ENCODE measurements at regions not wholly inside any gene's neighbourhood (a gene's known extent, or its start where the extent isn't known, plus 50 kb on each side); places are given as distances from the start of the nearest gene placed in this dataset.

DNA sequence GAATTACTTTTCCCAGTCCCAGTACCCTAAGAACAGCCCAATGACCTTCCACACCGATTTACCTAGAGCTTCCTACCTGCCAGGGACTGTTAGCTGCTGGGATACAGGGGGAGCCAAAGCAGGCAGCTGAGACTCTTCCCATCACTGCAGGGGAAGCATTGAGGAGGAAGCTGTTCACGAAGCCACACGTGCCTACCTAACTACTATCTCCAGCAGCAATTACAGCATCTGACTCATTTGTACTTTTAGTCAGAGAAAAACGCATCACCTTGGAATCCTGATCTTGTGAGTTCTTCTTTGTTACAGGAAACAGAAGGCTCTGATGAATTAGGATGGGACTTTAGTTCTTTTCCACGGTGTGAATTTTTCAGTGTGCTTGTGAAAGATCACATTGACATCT, 113.7 kb upstream of the DHX40 start:
- DNase-seq (ENCODE audit: low read depth in 2 of 3, low spot score in 2 of 3) = no peak

DNA sequence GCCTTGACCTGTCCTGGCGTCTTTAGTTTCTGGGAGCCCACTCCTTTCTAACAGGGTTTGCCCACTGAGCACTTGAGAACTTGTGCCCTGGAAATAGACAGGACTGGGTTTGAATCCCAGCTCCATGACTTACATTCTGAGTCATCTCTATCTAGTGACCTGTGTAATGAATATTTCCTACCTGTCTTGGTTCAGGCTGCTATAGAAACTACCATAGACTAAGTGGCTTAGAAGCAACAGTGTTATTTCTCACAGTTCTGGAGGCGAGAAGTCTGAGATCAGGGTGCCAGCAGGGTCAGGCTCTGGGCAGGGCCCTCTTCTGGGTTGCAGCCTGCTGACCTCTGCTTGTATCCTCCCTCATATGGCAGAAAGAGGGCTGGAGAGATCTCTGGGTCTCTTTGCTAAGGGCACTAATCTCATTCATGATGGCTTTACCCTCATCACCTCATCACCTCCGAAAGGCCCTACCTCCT, 110.7 kb upstream of the DHX40 start:
- no peak for DNase-seq (ENCODE audit: low read depth in 2 of 3, low spot score in 2 of 3)

DNA sequence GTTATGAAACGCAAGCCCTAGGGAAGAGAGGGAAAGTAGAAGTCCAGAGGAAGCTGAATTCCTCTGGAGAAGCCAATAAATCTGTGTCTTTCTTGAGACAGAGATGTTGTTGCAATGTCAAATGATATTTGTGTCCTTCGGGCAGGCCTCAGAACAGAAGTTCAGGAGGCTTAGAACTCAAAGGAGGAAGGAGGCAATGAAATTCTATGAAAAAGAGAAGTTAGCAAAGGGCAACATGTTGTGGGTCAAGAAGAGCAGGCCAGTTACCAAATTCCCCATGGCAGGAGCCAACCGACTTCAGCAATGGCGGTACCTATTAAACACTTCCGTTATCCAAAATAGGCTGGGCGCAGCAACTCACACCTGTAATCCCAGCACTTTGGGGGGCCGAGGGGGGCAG, 109.0 kb upstream of the DHX40 start:
- no peak for DNase-seq (ENCODE audit: low read depth in 2 of 3, low spot score in 2 of 3)

DNA sequence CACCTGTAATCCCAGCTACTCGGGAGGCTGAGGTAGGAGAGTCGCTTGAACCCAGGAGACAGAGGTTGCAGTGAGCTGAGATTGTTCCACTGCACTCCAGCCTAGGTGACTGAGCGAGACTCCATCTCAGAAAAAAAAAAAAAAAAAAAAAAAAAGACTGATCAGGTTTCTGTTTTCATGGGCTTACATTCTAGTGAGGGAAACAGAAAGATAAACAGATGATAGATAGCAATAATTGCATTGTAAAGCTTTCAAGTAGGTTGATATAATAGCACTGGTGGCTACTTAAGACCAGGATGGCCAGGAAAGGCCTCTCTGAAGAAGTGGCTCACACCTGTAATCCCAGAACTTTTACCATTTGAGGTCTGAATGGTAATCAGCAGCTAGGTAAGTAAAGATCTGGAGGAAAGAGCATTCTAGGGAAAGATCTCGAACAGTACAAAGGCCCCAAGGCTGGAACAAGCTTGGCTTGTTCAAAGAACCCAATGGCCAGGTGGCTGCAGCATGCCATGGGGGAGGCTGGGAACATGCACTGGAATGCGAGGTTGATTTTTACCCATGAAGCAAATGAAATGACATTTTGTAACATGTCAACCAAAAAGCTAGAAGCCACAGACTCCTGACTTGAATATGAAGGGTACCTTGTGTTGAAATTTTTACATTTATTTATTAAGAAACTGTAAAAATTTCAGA, 108.3 kb upstream of the DHX40 start:
- DNase-seq (ENCODE audit: low read depth in 2 of 3, low spot score in 2 of 3) = no peak

DNA sequence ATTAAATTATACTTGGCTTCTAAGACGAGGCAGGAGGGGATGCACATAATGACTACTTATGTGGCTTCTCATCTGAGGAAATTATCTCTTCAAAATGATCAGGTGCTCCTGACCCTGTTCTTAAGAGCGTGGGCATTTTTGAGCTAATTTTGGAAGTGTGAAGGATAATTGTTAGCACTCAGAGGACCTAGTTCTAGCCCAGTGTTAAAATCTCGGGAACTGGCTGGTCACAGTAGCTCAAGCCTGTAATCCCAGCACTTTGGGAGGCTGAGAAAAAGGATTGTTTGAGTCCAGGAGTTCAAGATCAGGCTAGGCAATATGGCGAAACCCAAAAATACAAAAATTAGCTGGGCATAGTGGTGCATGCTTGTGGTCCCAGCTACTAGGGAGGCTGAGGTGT, 103.0 kb upstream of the DHX40 start:
- no peak for DNase-seq (ENCODE audit: low read depth in 2 of 3, low spot score in 2 of 3)

DNA sequence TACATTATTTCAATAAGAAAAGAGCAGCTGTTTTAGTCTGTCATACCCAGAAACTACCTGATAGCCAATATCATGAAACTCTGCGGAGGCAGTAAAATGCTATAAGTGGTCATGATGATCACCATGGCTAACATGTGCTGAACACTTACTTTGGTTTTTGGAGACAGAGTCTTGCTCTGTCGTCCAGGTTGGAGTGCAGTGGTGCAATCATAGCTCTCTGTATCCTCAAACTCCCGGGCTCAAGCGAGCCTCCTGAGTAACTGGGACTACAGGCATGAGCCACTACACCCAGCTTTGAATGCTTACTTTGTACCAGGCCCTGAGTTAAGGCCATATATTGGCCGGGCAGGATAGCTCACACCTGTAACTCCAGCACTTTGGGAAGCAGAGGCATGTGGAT, 101.2 kb upstream of the DHX40 start:
- DNase-seq (ENCODE audit: low read depth in 2 of 3, low spot score in 2 of 3) = no peak

DNA sequence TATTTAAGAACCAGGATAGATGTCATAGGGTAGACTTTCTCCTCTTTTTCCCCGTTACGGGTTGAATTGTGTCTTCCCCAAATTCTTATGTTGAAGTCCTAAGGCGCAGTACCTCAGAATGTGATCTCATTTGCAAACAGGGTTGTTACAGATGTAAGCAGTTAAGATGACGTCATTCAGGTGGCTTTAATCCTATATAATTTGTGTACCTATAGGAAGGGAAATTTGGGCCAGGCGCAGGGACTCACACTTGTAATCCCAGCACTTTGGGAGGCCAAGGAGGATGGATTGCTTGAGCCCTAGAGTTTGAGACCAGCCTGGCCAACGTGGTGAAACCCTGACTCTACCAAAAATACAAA, 99.5 kb upstream of the DHX40 start:
- no peak for DNase-seq (ENCODE audit: low read depth in 2 of 3, low spot score in 2 of 3)

DNA sequence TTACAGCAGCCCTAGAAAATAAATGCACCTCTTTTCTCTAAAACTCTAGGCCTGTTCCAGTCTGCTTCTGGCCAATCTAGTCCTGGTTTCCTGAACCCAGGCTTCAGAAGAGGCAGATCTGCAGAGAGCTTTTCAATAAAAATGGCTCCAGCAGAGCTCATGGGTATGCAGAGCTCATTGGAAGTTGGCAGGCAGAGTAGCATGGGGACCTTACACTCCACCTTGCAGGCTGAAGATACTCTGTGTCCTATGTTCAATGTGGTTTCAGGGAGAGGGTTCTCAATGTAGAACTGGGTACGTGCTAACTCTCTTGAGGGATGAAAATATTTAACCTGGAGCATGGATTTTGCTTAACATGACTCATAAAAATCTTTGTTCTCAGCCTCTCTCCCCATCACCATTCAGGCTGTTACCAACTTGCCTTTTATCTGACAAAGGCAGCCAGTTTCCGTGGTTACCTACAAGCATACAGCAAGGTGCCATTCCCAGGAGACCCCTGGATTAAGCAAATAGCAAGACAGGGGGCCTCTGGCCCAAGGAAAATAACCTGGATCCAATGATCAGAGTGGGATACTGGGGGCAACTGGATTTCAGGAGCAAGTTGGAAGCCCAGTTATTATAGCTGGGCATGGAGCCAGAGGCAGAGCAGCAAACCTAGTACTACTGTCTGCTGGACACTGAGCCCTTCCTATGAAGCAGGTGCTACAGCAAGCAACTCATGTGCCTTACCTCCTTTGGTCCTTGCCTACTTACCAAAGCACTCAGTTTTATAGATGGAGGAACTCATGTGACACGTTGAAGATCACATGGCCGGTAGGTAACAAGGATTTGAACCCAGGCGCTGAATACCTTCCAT, 98.2 kb upstream of the DHX40 start:
- no peak for DNase-seq (ENCODE audit: low read depth in 2 of 3, low spot score in 2 of 3)

DNA sequence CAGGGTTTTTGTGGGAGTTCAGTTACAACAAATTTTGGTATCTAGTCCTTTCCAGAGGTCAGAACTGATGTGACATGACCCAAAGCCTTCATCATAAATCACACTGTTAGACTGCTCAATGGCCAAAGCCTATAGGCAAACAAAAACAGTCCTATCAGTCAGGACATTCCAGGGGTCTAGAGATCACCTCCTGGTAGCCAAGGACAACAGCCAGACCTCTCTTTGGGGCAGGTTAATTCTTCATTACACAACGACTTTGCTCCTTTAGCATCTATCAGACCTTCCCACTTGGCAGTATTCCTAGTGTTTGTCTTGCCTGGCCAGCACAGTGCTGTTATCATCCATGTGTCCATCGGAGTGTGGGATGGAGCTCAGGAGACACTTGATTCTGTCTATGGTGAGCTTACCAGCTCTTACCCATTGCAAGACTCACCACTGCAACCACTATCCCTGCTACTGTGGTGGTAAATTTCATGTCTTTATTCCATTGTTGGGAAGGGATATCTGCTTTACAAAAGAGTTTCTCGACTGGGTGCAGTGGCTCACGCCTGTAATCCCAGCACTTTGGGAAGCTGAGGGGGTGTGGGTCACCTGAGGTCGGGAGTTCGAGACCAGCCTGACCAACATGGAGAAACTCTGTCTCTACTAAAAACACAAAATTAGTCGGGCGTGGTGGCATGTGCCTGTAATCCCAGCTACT, 95.5 kb upstream of the DHX40 start:
- DNase-seq (ENCODE audit: low read depth in 2 of 3, low spot score in 2 of 3) = no peak

DNA sequence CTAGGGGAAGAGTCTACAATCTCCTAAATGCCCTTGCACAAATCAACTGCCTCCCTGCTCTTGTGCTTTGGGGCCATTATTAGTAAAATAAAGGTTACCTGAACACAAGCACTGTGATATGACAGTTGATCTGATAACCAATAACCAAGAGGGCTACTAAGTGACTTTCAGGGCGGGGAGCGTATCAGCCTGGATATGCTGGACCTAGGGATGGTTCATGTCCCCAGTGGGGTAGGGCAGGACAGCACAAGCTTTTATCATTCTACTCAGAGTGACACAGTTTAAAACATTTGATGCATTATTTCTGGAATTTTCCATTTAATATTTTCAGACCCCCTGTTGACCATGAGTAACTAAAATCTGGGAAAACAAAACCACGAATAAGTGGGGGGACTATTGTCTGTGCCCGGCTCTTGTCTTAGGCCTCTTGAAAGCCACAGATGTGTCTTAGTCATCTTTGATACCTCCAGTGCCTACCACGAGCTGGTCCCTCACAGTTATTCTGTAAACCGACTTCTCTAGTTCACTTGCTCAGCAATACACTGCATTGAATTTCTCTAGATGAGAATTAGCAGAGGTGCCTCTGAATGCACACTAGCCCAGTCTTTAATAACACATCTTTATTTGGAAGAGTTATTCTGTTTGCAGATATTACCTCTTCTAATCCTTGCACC, 94.6 kb upstream of the DHX40 start:
- DNase-seq (ENCODE audit: low read depth in 2 of 3, low spot score in 2 of 3) = no peak

DNA sequence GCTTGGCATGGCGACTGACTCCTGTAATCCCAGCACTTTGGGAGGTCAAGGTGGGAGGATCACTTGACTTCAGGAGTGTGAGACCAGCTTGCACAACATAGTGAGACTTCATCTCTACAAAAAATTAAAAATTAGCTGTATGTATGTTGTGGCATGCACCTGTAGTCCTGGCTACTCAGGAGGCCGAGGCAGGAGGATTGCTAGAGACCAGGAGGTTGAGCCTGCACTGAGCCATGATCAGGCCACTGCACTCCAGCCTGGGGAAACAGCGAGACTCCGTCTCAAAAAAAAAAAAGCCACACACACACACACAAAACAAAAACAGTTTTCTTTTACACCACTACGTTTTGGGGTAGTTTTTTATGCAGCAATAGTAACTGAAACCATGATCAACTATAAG, 89.0 kb upstream of the DHX40 start:
- DNase-seq (ENCODE audit: low read depth in 2 of 3, low spot score in 2 of 3) = no peak

DNA sequence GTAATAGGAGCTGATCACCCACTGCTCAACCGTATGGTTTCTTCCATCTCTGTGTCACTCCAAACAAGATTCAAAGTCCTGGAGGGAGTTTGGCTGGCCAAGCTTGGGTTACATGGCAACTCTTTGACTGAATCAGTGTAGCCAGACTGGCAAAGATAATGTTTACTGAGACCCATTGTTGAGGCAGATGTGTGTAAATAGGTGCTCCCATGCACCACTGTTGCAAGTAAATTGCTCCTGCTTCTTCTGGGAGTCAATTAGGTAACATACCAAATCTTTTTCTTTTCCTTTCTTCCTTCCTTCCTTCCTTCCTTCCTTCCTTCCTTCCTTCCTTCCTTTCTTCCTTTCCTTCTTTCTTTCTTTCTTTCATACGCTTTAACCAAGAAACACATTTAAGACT, 86.3 kb upstream of the DHX40 start:
- DNase-seq (ENCODE audit: low read depth in 2 of 3, low spot score in 2 of 3) = no peak

DNA sequence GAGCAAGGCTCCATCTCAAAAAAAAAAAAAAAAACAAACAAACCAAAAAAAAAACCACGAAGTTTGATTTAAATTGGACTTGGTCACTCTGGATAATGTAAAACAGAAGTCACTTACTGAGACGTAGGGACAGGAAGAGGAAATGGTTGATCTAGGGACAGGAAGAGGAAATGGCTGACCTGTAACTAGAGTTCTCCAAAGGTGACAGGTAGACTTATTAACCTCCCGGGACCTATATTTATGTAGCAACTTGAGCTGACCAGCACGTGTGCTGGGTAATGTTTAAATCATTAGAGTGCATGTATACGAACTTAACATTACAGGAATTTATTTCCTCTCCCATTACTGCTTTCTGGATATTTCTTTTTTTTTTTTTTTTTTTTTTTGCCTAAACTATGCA, 81.5 kb upstream of the DHX40 start:
- no peak for DNase-seq (ENCODE audit: low read depth in 2 of 3, low spot score in 2 of 3)

DNA sequence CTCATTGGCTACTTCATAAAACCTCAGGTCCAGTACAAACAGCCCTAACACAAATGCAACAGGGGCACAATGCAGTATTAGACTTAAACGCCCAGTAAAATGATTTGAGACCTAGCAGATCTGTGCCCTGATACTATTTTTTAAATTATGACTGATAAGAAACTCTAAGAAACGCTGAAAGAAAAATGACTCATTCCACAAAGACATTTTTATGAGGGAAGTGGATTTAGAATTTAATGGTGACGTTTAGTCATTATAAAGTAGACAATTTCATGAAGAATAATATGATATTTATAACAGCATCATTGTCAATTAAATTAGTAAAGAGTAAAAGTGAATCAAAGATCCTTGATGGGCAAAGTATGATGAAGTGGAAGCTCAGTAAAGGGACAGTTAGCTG, 80.4 kb upstream of the DHX40 start:
- DNase-seq (ENCODE audit: low read depth in 2 of 3, low spot score in 2 of 3) = no peak

DNA sequence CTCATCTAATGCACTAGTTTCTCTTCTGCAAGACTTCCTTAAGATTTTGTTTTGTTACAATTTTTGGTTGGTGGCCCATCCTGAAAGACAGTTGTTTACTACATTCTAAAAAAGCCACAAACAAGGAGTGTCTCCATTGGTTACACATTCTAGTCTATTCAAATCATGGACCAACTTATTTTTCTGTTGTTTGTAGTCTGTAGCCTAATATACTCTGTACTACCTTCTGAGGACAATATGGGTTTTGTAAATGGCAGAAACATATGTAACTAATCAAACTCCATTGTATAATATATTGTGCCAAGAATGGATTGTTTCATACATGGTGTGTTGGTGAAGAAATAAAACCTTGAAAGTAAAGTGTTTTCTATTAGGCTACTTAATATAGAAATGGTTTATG, 79.5 kb upstream of the DHX40 start:
- no peak for DNase-seq (ENCODE audit: low read depth in 2 of 3, low spot score in 2 of 3)

DNA sequence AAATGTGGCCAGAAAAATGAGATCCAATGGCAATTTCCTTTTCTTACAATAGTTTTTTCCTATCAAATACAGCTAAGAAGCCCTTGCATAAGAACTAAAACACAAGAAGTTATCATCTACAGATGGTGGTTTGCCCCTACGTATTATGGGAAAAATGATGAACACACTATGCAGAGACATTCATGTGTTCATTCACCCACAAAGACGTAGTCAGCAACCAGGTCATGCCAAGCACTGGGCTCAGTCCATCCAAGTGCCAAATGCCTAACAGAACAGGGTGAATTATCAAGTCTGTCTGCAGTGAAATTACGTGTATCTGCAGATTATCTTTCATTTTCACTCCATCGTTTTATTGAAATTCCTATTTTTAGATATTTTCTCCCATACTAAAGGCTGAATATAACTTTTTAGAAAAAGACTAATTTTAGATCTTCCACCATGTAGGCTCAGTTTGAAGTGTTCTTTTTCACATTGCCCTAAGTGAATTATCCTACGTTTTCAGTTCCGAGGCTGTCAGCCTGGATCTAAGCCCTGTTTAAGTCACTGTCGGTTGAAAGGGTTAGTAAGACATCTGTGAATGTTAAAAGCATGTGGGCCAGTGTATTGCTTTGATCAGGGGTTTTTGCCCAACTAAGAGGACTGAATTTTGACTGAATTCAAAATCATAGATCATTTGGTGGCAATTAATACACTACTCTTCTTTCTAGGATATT, 78.1 kb upstream of the DHX40 start:
- no peak for DNase-seq (ENCODE audit: low read depth in 2 of 3, low spot score in 2 of 3)

DNA sequence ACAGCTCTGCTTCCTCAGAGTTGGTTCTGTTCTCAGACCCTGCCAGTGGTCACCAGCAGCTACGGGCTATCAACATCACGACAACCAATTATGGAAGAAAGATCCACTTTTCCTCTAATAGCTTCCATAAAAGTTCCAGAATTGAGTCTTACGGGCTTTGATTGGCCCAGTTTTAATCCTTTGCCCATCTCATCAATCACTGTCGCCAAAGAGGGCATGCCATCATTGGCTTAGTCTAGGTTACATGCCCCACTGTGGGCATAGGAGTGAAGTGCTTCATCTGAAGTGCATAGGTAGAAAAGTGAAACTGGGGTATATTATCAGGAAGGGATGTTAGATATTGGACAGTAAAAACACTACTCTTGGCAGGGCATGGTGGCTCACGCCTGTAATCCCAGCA, 76.6 kb upstream of the DHX40 start:
- no peak for DNase-seq (ENCODE audit: low read depth in 2 of 3, low spot score in 2 of 3)

DNA sequence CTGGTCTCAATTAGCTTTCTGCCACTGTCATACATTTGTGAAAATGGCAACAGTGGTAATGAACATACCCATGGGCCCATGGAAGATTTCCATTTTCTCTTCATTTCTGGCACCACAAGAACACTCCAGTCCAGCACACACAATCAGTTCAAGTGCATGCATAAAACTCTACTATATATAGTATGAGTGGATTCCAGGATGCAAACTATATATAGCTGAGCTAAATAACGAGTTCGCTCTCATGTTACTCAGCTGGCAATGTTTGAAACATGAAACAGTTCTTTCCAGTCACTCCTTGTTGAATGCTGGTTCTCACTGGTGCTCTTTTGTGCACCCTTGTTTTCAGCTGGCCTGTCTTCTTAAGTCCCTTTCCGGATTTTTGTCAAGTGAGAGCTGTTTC, 75.2 kb upstream of the DHX40 start:
- DNase-seq (ENCODE audit: low read depth in 2 of 3, low spot score in 2 of 3) = no peak

DNA sequence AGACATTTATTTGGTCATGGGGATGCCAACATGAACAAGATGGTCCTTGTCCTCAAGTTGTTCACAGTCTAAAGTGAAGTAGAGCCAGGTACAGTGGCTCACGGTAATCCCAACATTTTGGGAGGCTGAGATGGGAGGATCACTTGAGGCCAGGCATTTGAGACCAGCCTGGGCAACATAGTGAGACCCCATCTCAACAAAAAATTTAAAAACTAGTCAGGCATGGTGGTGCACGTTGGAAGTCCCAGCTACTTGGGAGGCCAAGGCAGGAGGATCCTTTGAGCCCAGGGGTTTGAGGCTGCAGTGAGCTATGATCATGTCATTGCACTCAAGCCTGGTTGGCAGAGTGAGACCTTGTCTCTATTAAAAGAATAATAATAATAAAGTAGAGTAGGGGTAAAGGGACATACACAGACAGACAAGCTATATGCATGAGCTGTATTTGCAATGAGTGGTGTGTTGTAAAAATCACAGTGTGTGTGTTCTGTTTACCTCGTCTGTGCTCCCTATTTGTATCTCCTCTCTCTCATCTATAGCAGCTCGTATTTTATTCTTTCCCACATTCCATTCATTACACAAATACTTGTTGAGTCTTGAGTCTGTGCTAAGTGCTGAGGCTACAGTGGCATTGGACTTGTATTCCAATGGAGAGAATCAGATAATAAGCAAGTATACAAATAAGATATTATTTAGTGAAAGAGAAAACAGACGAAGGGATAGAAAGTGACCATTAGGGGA, 73.9 kb upstream of the DHX40 start:
- no peak for DNase-seq (ENCODE audit: low read depth in 2 of 3, low spot score in 2 of 3)

DNA sequence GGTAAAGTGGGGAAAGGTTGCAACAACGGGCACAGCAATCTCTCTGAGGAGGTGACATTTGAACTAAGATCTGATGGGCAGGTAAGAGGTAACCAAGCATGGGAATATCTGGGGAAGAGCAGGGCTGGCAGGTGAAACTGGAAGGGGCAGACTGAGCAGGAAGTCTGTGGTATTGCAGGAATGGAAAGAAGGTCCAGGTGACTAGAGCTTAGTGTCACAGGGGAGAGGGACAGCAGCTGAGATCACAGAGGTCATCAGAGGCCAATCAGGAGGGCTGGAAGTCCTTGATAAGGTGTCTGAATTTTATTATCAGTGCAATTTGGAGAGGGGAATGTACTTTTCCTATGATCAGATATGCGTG, 73.3 kb upstream of the DHX40 start:
- no peak for DNase-seq (ENCODE audit: low read depth in 2 of 3, low spot score in 2 of 3)

Measured in hematopoietic multipotent progenitor cell (in vitro differentiated cells).